Stromal cell of bone marrow (primary cell): ENCODE measurements at regions not wholly inside any gene's neighbourhood (a gene's known extent, or its start where the extent isn't known, plus 50 kb on each side); places are given as distances from the start of the nearest gene placed in this dataset.

Experiments
- DNase-seq: peaks from one replicate; pipeline ENCODE4 v3.0.0-alpha.2; 2012; ENCODE audit warnings: low read depth

DNA sequence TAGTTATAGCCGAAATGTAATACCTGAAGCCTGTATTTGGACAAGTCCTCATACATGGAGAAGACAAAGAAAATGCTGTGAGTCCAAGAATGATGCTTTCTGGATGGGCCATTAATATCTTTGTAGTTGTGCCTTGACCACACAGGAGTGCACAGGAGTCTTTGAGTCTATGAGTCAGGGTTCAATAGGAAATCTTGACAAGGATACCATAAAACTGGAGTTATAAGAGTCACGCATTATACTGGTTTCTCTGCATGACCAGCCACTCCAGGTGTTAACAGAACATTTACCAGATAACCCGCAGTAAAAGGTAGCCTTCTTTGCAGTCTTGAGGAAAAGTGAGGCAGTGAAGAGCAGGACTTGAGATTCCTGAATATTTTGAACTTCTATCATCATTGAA is 464.6 kb upstream of the PKN2 start:
- no peak for DNase-seq

DNA sequence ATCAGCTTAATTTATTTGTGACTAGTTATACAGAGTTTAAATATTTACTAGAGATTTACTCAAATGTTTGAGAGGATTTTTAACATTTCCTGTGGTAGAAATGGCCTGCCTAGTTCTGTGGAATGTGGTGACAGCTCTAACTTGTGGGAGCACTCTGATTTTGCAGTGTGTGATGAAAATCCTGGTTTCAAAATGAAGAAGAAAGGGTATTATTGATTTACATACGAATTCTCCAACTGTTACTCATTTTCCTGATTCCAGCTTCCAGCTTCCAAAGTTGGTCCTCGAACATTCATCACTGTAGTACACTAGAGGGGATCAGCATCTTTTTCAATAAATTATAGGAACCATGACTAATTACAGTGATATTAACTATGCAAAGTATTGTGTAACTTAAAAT is 462.7 kb upstream of the PKN2 start:
- no peak for DNase-seq

GRCh38 chr1:88224906-88225305 is 459.2 kb upstream of the PKN2 start:
- no peak for DNase-seq

DNA sequence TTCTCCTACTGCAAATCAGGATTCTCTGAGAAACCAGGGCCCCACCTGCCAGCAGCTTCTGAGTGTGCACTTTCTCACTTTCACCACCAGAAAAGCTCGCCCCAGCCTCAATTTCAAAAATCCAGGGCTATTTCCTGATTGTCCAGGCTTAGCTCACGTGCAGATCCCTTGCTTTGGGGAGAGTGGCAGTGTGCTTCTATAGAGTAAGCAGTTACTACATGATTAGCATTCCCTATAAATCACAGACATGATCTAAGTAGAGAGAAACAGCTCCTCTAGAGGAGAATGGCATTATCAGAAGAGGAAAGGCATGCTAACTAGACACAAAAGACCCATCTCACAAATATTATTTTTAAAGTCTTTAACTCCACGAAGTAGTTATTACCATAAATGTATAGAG is 456.0 kb upstream of the PKN2 start:
- no peak for DNase-seq

- DNase-seq, result no peak
Observed at GRCh38 chr1:88230126-88230525, 453.9 kb upstream of the PKN2 start.

- peak; percentile 42 for DNase-seq
Observed at GRCh38 chr1:88237058-88237457, 447.0 kb upstream of the PKN2 start.

- no peak for DNase-seq
Observed at GRCh38 chr1:88239205-88239604, 444.9 kb upstream of the PKN2 start.

DNA sequence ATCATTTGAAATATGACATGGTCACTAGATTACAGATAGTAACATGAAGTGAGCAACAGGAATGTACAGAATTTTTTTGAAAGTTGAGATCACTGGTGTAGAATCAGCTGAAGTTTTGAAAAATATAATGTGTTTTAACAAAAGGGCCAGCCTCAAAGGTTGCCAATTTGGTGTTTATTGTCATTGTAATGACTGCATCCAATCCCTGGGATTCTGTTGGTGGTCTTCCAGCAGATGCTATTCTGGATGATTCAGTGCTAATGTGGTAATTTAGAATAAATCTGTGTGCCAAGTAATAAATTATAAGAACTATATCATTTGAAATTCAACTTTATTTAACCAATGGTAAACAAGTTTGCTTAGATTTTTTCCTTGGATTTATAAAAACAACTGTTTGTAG is 436.4 kb upstream of the PKN2 start:
- DNase-seq, result no peak

- no peak for DNase-seq
Observed at GRCh38 chr1:88250915-88251314, 433.2 kb upstream of the PKN2 start.

- DNase-seq, result no peak
Observed at GRCh38 chr1:88252745-88253144, 431.3 kb upstream of the PKN2 start.

GRCh38 chr1:88265606-88266005 is 418.5 kb upstream of the PKN2 start:
- DNase-seq, result no peak

DNA sequence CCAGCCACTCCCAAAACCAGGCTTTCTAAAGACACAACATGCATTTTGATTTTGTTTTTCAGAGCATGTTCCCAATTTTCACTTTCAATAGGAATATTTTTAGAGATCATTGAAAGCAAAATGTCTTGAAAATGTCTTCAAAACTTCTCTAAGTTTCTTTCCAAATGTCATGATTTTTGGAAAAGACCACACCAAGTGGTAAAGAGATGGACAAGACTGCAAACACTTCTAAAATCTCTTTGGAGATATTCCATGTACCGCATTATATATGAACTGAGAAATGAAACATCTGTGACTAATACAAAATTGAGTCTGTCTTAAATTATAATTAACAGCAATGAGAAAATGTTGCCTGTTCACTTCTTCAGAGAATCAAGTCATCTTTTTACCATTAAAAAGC is 418.0 kb upstream of the PKN2 start:
- DNase-seq, result no peak

DNA sequence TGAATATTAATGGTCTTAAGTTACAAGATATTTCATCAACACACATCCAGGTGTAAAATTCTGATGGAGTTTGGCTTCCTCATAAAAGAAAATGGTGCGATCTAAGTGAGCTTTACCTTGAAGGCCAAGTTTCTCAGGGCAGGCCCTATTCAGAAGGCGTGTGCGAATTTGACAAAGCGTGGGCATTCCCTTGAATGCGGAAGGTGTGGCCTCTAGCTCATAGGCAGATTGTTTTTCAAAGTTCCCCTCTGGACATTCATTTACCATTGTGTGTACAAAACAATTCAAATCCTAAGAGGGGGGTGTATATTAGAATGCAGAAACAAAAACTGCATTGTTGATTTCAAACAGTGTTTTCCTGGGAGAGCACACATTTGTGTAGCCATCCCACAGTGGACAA is 411.9 kb upstream of the PKN2 start:
- DNase-seq, result no peak

DNA sequence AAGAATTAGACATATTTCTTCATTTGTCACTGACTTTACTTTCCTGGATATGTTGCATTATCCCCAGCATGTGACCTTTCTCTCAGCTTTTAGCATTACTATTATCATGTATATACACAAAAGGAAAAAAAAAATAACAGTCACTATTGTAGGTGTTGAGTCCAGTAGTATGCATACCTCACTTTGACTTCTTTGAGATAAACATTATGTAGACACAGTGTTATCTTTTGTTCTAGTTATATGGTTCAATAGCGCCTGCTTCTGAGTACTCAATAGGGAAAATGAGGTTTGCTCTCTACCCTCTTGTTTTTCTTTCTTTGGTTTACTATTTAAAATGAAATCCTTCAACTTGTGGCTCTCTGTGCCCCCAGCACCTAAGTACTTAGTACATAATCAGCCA is 409.6 kb upstream of the PKN2 start:
- DNase-seq, result no peak

DNA sequence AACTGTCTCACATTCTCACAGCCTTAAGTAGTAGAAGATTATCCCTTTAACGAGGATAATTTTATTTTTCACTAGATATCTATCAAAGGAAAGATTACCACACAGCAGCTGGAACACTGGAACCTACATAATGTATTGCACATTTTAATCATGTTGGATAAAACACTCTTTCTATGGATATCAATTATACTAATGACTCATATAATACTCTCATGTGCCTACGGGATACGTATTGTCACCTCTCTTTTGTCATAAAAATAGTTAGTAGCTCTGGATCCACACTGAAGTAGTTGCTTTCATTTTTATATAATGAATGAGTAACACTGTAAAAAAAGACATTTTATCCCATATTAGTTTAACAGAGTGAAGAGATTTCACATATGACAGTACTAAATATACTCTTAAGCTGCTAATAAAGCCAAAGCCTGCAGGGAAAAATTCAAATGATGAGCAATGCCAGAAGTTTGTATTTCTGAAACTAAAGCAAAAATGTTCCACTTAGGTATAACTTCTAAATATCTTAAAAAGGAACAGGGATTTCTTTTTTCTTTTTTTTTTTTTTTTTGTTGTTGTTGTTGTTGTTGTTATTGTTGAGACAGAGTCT is 408.7 kb upstream of the PKN2 start:
- DNase-seq, result no peak

- peak; percentile 41 for DNase-seq
Observed at GRCh38 chr1:88276163-88276562, 407.9 kb upstream of the PKN2 start.

DNA sequence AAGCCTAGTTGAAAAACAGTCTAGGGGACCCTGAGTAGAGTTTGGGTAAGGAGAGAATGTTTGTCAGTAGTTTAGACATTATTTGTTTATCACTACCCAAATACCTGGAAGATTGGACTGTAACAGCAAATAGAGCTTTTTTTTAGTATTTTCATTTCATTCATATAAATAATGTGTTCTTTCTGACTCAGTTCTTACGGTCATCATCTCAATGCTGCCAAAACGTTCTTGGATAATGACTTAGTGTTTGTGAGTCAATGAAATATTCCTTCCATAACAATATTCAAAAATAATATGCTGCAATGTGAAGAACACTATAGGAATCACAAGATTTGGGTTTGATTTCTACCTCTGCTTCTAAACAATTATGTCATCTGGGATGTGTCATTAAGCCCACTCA is 400.0 kb upstream of the PKN2 start:
- DNase-seq, result peak; percentile 58

DNA sequence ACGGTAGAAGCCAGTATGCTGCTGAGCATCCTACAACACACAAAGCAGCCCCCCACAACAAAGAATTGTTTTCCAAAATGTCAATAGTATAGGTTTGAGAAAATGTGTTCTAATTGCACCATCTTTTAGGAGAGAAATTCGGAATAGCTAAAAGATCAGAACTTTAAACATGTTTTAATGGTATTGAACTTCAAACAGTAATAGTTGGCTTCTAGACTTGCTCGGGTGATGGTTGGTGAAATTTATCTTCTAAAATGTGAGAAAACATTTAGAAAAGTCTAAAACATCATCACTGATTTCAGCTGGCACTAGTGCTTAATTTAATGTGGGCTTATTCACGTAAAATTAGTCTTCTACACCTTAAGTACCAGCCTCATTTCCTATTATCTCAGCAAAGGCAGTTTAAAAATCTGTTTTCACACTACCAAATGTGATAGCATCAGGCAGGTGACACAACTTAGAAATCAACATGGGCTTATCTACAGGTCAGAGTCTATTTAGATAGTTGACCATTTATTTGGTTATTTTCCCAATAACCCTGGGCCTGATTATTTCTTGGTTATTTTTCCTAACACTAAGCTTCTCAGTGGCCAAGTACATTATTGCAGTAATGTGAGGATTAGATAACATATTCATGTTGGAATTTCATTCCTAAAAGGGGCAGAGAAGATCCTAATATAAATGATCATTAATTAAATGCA is 399.3 kb upstream of the PKN2 start:
- no peak for DNase-seq

DNA sequence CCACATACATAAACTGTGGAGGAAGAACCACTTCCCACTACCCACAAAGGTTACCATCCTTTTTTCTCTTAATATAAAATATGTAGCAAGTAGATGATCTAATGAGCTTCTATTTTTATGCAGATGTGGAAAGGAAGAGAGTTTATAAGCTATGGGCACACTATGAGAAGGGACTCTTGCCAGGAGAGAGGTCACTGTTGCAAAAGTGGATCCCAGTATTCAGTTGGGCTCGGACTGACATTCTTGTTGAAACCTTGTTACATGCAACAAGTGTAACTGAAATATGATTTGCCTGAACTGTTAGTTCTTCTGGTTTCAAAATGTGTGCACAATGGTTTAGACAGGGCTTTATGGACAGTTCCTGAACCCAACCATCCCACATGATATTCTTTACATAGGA is 397.4 kb upstream of the PKN2 start:
- DNase-seq, result no peak

DNA sequence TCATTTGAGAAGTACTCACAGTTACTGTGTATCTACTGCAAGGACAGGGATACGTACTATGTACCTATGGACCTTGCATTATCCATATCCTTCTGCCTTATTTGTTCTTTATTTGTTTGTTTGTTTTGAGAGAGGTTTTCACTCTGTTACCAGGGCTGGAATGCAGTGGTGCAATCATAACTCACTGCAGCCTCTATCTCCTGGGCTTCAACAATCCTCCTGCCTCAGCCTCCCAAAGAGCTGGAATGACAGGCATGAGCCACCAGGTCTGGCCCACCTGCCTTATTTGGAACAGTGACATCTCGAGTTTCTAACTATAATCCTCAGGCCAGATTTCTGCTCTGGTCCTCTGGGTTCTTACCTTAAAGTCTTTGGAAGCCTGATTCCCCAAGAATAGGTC is 395.5 kb upstream of the PKN2 start:
- no peak for DNase-seq

DNA sequence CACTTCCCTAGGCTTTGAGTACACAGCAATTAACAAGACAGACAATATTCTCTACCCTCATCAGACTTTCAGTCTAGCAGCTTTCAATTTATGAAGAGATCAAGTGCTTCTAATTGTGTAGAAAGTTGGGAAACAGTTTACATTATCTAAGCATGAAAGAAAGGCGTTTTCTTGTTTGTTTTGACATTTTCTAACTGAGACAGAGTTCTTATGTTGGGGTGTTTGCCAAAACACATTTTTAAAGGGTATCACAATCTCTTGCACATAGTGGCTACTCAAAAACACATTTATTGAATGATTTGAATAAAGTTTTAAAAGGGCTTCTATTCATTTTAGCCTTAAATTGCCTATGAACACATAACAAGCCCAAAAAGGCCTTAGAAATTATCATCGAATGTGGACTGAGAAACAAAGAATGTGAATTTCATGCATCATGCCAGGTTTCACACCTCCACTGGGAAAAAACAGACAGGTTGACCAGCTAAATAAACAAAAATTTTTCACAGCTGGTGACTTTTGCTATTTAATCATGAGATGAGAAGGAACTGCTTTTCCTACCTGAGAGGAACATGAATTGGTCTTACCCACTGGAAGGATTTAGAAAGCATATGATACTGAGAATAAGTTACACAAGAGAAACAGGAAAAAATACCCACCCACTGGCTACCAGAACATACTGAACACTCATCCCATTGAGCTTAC is 394.5 kb upstream of the PKN2 start:
- no peak for DNase-seq

DNA sequence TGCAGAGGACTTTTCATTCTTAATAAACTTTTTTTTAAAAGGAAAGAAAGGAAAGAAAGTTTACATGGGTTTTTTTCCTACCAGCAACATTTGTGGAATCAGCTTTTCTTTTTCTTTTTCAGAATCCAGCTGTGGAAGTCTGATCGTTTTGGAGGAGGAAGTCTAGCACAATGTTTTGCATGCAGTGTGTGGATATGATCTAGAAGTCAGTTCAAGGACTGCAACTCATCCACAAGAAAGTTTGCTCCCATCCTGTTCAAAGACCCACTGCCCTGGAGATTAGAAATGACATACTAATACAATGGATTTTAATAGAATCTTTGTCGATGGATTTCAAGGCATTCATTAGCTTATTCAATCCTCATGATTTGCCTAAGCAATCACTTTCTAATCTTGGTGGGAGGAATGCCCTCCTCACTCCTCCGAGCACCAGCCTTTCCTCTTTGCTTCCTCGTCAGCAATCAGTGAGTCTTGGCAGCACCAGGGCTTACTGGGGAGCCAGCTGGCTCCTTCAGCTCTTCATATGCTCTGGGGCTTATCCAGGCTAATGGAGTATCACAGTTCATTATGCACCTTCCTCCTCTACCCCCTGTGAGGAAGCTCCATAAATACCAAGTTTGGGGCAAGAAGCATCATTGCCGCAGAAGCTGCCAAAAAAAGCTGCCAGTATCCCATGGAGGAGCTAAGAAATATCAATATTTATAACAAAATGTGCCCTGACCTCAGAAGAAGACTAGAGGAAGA is 392.3 kb upstream of the PKN2 start:
- DNase-seq, result no peak

DNA sequence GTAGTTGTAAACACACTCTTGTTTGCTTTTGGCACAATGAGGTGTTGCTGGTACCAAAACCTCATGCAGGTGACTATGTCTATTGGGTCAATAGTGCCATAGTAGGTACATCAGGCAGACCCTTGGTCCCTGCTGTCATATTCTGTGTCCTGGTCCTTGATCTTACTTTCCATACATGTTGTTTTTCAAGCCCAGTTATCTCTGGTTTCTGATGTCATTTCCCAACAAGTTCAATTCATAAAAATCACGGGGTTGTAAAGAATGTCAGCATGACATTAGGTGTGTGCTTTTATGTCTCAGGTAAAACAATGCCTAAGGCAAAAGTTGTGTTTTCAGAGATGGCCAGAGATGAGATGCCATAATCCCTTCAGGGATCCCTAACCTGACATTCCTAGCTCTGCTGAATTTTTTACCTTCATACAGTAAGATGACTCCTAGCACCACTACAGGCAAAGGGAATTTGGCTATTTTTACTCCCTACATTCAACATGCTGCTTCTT is 390.3 kb upstream of the PKN2 start:
- no peak for DNase-seq
